Left lung (tissue), 4 donors: ENCODE measurements at regions not wholly inside any gene's neighbourhood (a gene's known extent, or its start where the extent isn't known, plus 50 kb on each side); places are given as distances from the start of the nearest gene placed in this dataset.

Experiments used
- ATAC-seq: fragments of 200-7000 bp; cut with Tn5 transposase; one replicate; pipeline ENCODE4 v1.9.1; 2020; ENCODE audit warnings: moderate library complexity
- DNase-seq, 4 donors: peaks; one replicate each; pipeline ENCODE4 v3.0.0-alpha.2; 2013 to 2020
- H3K27ac ChIP-seq, 2 donors: fragments of 200-600 bp; sonication (generic) in 1 of 2; one replicate each; pipeline versions ENCODE4 v1.5.0 to v1.8.0; 2020 to 2021
- H3K27me3 ChIP-seq, 2 donors: fragments of 200-600 bp; sonication (generic) in 1 of 2; one replicate each; pipeline versions ENCODE4 v1.5.0 to v1.8.0; 2020 to 2021
- H3K36me3 ChIP-seq, 2 donors: fragments of 200-600 bp; sonication (generic) in 1 of 2; one replicate each; pipeline versions ENCODE4 v1.5.0 to v1.8.0; 2020 to 2021
- H3K4me1 ChIP-seq, 2 donors: fragments of 200-600 bp; one replicate each; pipeline ENCODE4 v1.8.0; 2021
- H3K4me3 ChIP-seq, 2 donors: fragments of 200-600 bp; sonication (generic) in 1 of 2; one replicate each; pipeline versions ENCODE4 v1.5.0 to v1.8.0; 2020 to 2021; ENCODE audit warnings: mild to moderate bottlenecking in 1 of 2
- H3K9me3 ChIP-seq, 2 donors: fragments of 200-600 bp; sonication (generic) in 1 of 2; one replicate each; pipeline versions ENCODE4 v1.5.0 to v1.8.0; 2020 to 2021
- CTCF ChIP-seq, 2 donors: fragments of 200-600 bp; sonication (generic) in 1 of 2; IDR thresholded peaks; one replicate each; pipeline versions ENCODE4 v1.5.0 to v1.8.0; 2021; ENCODE audit warnings: antibody characterized with exemption in 2 of 2
- intact Hi-C, 2 donors: fragments of 100-400 bp; cut with DNase I; formaldehyde crosslinking; loops; one replicate each; pipeline versions ENCODE4 v1.11.2 to v1.14.2; 2022
- donor health status: DM: no; HTN: yes; CAD: no.
- donor health status: DM: no; HTN: no; CAD: no.

- H3K36me3 ChIP-seq, result no peaks in the 10 kb centered on the region
- no peaks in the 10 kb centered on the region for H3K27me3 ChIP-seq
- no peak for TF ChIP-seq CTCF (IDR thresholded peaks at IDR 0.05)
- intact Hi-C loops, result no loop called here
- H3K4me1 ChIP-seq, result no peaks in the 10 kb centered on the region
- H3K27ac ChIP-seq, result no peak overlapping the region
- no peak overlapping the region for H3K4me3 ChIP-seq
- DNase-seq, result no peak
- no peaks in the 10 kb centered on the region for H3K9me3 ChIP-seq
- no peak for ATAC-seq
These were observed 322.8 kb upstream of the SORCS1 start for GRCh38 chr10:107487284-107487683.

- no peaks in the 10 kb centered on the region for H3K36me3 ChIP-seq
- ATAC-seq (no peak), DNase-seq (no peak)
- intact Hi-C loops, result no loop called here
- no peaks in the 10 kb centered on the region for H3K27me3 ChIP-seq
- no peak for TF ChIP-seq CTCF (IDR thresholded peaks at IDR 0.05)
- no peak overlapping the region for H3K4me3 ChIP-seq
- no peaks in the 10 kb centered on the region for H3K4me1 ChIP-seq
- no peak overlapping the region for H3K27ac ChIP-seq
- H3K9me3 ChIP-seq, result no peaks in the 10 kb centered on the region
These were observed 320.5 kb upstream of the SORCS1 start for GRCh38 chr10:107485019-107485418.

- H3K36me3 ChIP-seq, result no peaks in the 10 kb centered on the region
- H3K27ac ChIP-seq, result no peak overlapping the region
- no peak for TF ChIP-seq CTCF (IDR thresholded peaks at IDR 0.05)
- H3K4me1 ChIP-seq, result no peaks in the 10 kb centered on the region
- ATAC-seq (no peak), DNase-seq (no peak)
- intact Hi-C loops, result no loop called here
- H3K9me3 ChIP-seq, result no peaks in the 10 kb centered on the region
- no peak overlapping the region for H3K4me3 ChIP-seq
- H3K27me3 ChIP-seq, result no peaks in the 10 kb centered on the region
These were observed 317.4 kb upstream of the SORCS1 start for GRCh38 chr10:107481881-107482280.

- H3K27ac ChIP-seq, result no peak overlapping the region
- H3K36me3 ChIP-seq, result no peaks in the 10 kb centered on the region
- no peaks in the 10 kb centered on the region for H3K27me3 ChIP-seq
- no peaks in the 10 kb centered on the region for H3K9me3 ChIP-seq
- no peak for TF ChIP-seq CTCF (IDR thresholded peaks at IDR 0.05)
- no peaks in the 10 kb centered on the region for H3K4me1 ChIP-seq
- no peak for ATAC-seq
- no peak overlapping the region for H3K4me3 ChIP-seq
- intact Hi-C loops, result no loop called here
- no peak for DNase-seq
These were observed 316.7 kb upstream of the SORCS1 start for GRCh38 chr10:107481224-107481623.

- H3K27me3 ChIP-seq, result no peaks in the 10 kb centered on the region
- H3K4me1 ChIP-seq, result no peaks in the 10 kb centered on the region
- no peak for TF ChIP-seq CTCF (IDR thresholded peaks at IDR 0.05)
- intact Hi-C loops, result no loop called here
- no peaks in the 10 kb centered on the region for H3K9me3 ChIP-seq
- ATAC-seq, result no peak
- H3K4me3 ChIP-seq, result no peak overlapping the region
- DNase-seq, result no peak
- no peak overlapping the region for H3K27ac ChIP-seq
- H3K36me3 ChIP-seq, result no peaks in the 10 kb centered on the region
These were observed 316.3 kb upstream of the SORCS1 start for GRCh38 chr10:107480781-107481180.
